Naive B cell (primary cell): ENCODE measurements at regions not wholly inside any gene's neighbourhood (a gene's known extent, or its start where the extent isn't known, plus 50 kb on each side); places are given as distances from the start of the nearest gene placed in this dataset.
A peak's percentile ranks its signal among the peaks of the same experiment; 100 is the strongest.

Source experiments
- ATAC-seq, 2 donors: fragments of 150-1000 bp; cut with Tn5 transposase; 2 replicates each; pipeline ENCODE4 v1.10.0; 2021; ENCODE audit warnings: low read depth in 2 of 2, mild to moderate bottlenecking in 2 of 2, moderate library complexity in 2 of 2
- DNase-seq: peaks from one replicate; pipeline ENCODE4 v3.0.0; 2022
- H3K27ac Mint-ChIP-seq, 6 donors: one replicate each; pipeline ENCODE4 v1.8.0; 2020 to 2022; ENCODE audit warnings: mild to moderate bottlenecking in 6 of 6, mixed read lengths in 6 of 6, moderate library complexity in 5 of 6, inconsistent platforms in 2 of 6
- H3K27me3 Mint-ChIP-seq, 3 donors: one replicate each; pipeline ENCODE4 v1.8.0; 2021 to 2022; ENCODE audit warnings: mixed read lengths in 3 of 3, mild to moderate bottlenecking in 1 of 3
- H3K36me3 Mint-ChIP-seq, 2 donors: one replicate each; pipeline ENCODE4 v1.8.0; 2020 to 2022; ENCODE audit warnings: mixed read lengths in 2 of 2, inconsistent platforms in 1 of 2, mild to moderate bottlenecking in 1 of 2
- H3K4me1 Mint-ChIP-seq, 3 donors: one replicate each; pipeline ENCODE4 v1.8.0; 2020 to 2022; ENCODE audit warnings: mixed read lengths in 3 of 3, inconsistent platforms in 1 of 3, mild to moderate bottlenecking in 1 of 3, moderate library complexity in 1 of 3
- H3K4me3 Mint-ChIP-seq, 8 donors: one replicate each; pipeline ENCODE4 v1.8.0; 2020 to 2022; ENCODE audit warnings: mild to moderate bottlenecking in 8 of 8, mixed read lengths in 8 of 8, moderate library complexity in 8 of 8, inconsistent platforms in 2 of 8
- H3K9me3 Mint-ChIP-seq, 7 donors: one replicate each; pipeline ENCODE4 v1.8.0; 2020 to 2022; ENCODE audit warnings: mixed read lengths in 7 of 7, mild to moderate bottlenecking in 5 of 7, inconsistent platforms in 2 of 7, moderate library complexity in 1 of 7

DNA sequence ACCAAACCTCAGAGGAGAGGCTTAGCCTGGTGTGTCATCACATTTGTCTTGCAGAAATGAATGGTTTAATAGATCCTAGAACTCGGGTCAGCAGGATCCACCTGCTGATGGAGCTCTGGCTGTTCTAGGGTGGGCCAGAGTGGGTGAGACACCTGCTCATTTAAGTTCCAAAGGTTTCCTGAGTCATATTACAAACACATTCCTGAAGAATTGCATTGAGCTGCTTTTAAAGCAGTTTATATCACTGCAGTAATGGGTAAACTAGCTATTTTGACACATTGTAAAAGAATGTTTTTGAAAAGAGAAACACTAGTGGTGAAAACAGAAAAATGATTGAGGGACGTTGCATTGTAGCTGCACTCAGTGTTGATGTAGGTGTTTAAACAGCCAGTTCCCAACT is 175.3 kb upstream of the TCF4 start:
- H3K36me3 Mint-ChIP-seq = no peaks in the 10 kb centered on the region
- H3K4me1 Mint-ChIP-seq = peaks cover 7 to 10% (median 9%) of the 10 kb centered on the region in 3 donors
- peaks cover 0 to 3% (median 0%) of the 10 kb centered on the region in 7 donors for H3K9me3 Mint-ChIP-seq
- no peaks in the 10 kb centered on the region for H3K27me3 Mint-ChIP-seq
- ATAC-seq (no peak), DNase-seq (no peak)
- H3K27ac Mint-ChIP-seq = peak overlapping the region in 1 of 6 donors; percentile 40
- no peak overlapping the region for H3K4me3 Mint-ChIP-seq

GRCh38 chr18:55762424-55762823 is 174.4 kb upstream of the TCF4 start:
- Mint-ChIP-seq H3K4me3 (no peak overlapping the region), H3K27ac (no peak overlapping the region), H3K36me3 (no peaks in the 10 kb centered on the region), H3K9me3 (peaks cover 0 to 3% (median 0%) of the 10 kb centered on the region in 7 donors), H3K4me1 (peaks cover 7 to 10% (median 9%) of the 10 kb centered on the region in 3 donors), H3K27me3 (no peaks in the 10 kb centered on the region)
- ATAC-seq (no peak), DNase-seq (no peak)

DNA sequence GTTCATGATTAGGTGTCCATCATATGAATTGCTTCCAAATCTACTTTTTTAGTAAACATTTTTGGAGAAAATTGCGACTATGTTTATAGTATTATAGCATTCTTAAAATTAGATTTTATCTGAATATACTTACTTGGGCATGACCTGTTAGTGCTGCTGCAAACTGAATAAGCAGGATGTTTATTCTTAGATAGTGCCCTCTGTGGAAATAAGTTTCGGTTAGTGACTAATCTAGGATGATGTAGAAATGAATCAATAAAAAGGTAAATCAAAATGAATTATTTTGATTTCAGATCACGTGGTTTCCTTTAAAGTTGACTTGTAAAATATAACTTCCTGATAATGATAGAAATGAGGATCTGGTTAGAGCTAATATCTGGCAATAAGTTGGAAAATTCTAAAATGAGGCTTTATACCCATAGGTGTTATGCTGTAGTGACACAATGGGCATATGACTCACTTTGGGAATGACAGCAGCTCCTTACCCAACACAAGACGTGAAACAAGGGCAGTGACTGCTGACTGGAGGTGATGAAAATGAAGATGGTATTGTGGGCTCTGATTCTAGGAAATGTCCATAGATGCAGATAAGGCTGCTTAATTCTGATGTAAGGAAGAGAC is 165.8 kb upstream of the TCF4 start:
- no peak overlapping the region for H3K4me3 Mint-ChIP-seq

DNA sequence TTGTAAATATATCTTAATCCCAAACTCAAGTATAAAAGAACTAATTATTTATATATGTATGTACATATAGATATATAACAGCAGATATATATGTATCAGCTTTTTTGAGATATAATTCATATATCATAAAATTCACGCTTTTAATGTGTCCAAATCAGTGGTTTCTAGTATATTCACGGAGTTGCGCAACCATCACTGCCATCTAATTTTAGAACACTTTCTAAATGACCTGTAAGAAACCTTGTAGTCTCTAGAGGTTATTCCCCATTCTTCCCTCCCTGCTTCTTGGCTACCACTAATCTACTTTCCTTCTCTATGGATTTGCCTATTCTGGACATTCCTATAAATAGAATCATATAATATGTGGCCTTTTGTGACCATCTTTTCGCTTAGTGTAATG is 163.5 kb upstream of the TCF4 start:
- no peak overlapping the region for H3K27ac Mint-ChIP-seq
- H3K36me3 Mint-ChIP-seq = no peaks in the 10 kb centered on the region
- no peaks in the 10 kb centered on the region for H3K4me1 Mint-ChIP-seq
- H3K4me3 Mint-ChIP-seq = no peak overlapping the region
- ATAC-seq = no peak
- DNase-seq = no peak
- H3K9me3 Mint-ChIP-seq = peaks cover 0 to 2% (median 0%) of the 10 kb centered on the region in 7 donors
- H3K27me3 Mint-ChIP-seq = peaks cover 0 to 8% (median 0%) of the 10 kb centered on the region in 3 donors

More for the DNA sequence above, 165.8 kb upstream of the TCF4 start:
- DNase-seq = no peak
- Mint-ChIP-seq H3K9me3 (peaks cover 0 to 9% (median 2%) of the 10 kb centered on the region in 7 donors), H3K27me3 (no peaks in the 10 kb centered on the region), H3K4me1 (no peaks in the 10 kb centered on the region), H3K27ac (no peak overlapping the region), H3K36me3 (no peaks in the 10 kb centered on the region)
- ATAC-seq = no peak

DNA sequence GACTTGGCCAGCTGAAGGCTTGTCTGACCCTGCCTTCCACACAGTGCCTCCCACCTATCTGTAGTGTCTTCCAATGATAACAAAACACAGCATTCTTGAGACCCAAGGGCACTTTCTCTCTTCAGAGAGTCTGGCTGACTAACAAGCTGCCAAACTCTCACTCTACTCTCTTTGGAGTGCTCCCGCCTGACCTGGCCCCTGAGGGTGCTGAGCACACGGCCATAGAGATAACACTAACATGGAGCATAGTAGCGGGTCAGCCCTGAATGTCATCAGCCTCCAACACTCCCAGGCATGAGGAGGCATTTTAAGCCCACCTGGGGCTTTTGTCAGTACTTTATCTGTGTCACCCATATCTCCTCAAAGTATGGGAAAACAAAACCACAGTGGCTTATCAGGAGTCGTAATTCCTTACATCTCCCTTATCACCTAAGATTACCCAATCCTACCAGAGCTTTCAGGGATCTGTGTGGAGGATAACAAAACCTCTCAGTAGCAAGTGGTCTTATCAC is 160.3 kb upstream of the TCF4 start:
- H3K4me1 Mint-ChIP-seq = no peaks in the 10 kb centered on the region
- no peak overlapping the region for H3K27ac Mint-ChIP-seq
- no peaks in the 10 kb centered on the region for H3K36me3 Mint-ChIP-seq
- H3K4me3 Mint-ChIP-seq = no peak overlapping the region
- no peak for DNase-seq
- no peak for ATAC-seq
- peaks cover 0 to 8% (median 0%) of the 10 kb centered on the region in 3 donors for H3K27me3 Mint-ChIP-seq
- peaks cover 0 to 2% (median 0%) of the 10 kb centered on the region in 7 donors for H3K9me3 Mint-ChIP-seq

DNA sequence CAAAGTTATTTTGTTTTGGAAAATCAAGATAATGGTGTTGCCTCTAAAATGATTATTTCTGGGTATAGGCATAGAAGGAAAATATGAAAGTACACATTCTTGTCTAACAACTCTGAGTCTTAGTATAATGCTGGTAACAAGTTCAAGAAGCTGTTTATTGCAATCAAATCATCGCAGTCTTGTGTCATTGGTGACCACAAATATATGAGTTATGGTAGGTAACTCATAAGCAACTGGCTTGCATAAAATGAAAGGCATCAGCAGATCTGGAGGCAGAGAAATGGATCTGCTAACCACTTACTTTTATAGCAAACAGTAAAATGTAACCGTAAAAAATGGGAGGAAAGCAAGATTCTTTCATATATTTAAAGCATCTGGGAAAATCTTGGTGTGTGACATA is 156.2 kb upstream of the TCF4 start:
- Mint-ChIP-seq H3K4me3 (no peak overlapping the region), H3K4me1 (no peaks in the 10 kb centered on the region), H3K9me3 (no peaks in the 10 kb centered on the region), H3K27ac (no peak overlapping the region), H3K36me3 (peaks cover 0 to 5% of the 10 kb centered on the region in 2 donors), H3K27me3 (peaks cover 0 to 8% (median 0%) of the 10 kb centered on the region in 3 donors)
- DNase-seq (no peak), ATAC-seq (no peak)

GRCh38 chr18:55743736-55744135 is 155.7 kb upstream of the TCF4 start:
- Mint-ChIP-seq H3K36me3 (peaks cover 0 to 5% of the 10 kb centered on the region in 2 donors), H3K27me3 (peaks cover 0 to 8% (median 0%) of the 10 kb centered on the region in 3 donors), H3K9me3 (no peaks in the 10 kb centered on the region), H3K4me1 (no peaks in the 10 kb centered on the region), H3K27ac (no peak overlapping the region), H3K4me3 (no peak overlapping the region)
- ATAC-seq (no peak), DNase-seq (no peak)

GRCh38 chr18:55743133-55743532 is 155.1 kb upstream of the TCF4 start:
- ATAC-seq (no peak), DNase-seq (no peak)
- H3K9me3 Mint-ChIP-seq = no peaks in the 10 kb centered on the region
- H3K4me3 Mint-ChIP-seq = no peak overlapping the region
- peaks cover 0 to 5% of the 10 kb centered on the region in 2 donors for H3K36me3 Mint-ChIP-seq
- peaks cover 0 to 3% (median 1%) of the 10 kb centered on the region in 3 donors for H3K27me3 Mint-ChIP-seq
- H3K4me1 Mint-ChIP-seq = no peaks in the 10 kb centered on the region
- H3K27ac Mint-ChIP-seq = no peak overlapping the region

DNA sequence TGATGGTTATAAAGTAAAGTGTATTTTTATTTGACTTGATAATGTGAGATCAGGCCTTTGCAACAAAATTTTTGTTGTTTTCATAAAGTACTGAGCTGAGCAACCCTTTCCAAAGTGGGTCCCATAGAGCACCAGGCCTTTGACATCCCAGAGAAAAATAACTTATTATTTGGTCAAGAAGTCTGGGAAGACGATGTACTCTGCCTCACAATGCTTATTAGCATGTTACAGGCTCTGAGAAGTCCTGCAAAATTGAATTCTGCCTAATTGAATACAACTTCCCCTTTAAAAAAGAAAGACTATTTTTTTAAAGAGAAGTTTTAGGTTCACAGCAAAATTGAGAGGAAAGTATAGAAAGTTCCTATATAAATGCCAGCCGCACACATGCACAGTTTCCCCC is 151.5 kb upstream of the TCF4 start:
- H3K36me3 Mint-ChIP-seq = peaks cover 0 to 5% of the 10 kb centered on the region in 2 donors
- DNase-seq = no peak
- H3K4me3 Mint-ChIP-seq = no peak overlapping the region
- H3K27me3 Mint-ChIP-seq = peaks cover 0 to 5% (median 0%) of the 10 kb centered on the region in 3 donors
- ATAC-seq = no peak
- no peaks in the 10 kb centered on the region for H3K9me3 Mint-ChIP-seq
- no peaks in the 10 kb centered on the region for H3K4me1 Mint-ChIP-seq
- no peak overlapping the region for H3K27ac Mint-ChIP-seq

DNA sequence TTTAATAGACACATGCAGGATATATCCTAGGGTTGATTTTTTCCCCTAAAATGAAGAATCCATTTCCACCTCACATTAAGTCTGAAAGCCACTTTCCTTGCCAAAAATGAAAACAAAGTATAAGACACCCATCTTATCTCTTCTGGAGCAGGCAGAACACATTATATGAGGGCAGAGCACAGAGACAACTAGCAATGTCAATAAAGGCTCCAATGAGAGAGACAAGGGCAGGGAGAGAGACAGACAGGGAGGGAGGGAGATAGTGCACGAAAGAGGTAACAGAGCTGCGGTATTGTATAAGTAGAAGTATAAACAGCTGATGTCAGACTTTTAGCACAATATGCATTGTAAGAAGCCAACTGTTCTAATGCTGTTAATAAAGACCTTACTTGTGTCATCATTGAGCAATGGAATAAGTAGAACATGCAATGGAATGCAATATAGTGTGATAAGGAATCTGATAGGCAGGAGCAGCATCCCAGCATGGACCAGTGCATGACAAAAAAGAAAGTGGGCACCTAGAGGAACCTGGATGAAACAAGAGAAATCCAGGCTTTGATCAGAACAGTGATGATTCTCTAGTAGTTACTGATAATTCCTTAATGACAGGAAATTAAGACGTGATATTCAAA is 150.6 kb upstream of the TCF4 start:
- Mint-ChIP-seq H3K9me3 (no peaks in the 10 kb centered on the region), H3K27me3 (peaks cover 0 to 5% (median 0%) of the 10 kb centered on the region in 3 donors), H3K4me1 (no peaks in the 10 kb centered on the region), H3K36me3 (peaks cover 0 to 5% of the 10 kb centered on the region in 2 donors), H3K27ac (peak overlapping the region in 1 of 6 donors; percentile 1), H3K4me3 (no peak overlapping the region)
- ATAC-seq (no peak), DNase-seq (no peak)

DNA sequence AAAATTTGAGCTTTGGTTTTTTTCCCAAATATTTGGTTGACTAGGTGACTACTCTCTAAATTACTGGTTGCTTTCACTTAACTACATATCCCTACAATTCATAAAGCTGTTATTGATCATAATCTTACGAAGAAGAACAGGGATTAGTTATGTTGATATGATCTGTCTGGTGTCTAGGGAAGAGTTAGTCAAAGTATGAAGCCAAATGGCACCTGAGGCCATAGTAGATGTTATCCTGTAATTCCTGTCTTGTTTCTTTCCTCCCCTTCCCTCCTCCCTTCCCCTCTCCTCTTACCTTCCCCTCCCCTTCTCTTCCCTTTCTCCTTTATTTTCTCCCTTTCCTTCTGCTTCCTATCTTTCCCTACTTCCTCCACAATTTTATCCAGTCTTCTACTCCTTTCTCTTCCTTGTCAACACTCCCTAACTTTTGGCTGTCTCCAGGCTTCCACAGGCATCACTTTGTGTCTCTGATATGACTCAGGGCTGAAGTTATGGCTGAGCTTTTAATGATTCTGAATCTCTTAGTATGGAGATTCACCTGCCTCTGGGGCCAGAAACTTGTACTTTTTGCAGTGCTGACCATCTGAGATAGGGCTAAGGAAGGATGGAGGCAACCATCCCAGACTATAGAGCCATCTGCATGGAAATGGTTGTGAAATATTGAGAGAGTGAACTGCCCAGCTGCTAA is 149.9 kb upstream of the TCF4 start:
- no peak for DNase-seq
- H3K27me3 Mint-ChIP-seq = peaks cover 0 to 5% (median 0%) of the 10 kb centered on the region in 3 donors
- no peaks in the 10 kb centered on the region for H3K4me1 Mint-ChIP-seq
- ATAC-seq = no peak
- H3K9me3 Mint-ChIP-seq = peaks cover 0 to 2% (median 0%) of the 10 kb centered on the region in 7 donors
- peaks cover 0 to 5% of the 10 kb centered on the region in 2 donors for H3K36me3 Mint-ChIP-seq
- H3K4me3 Mint-ChIP-seq = no peak overlapping the region
- no peak overlapping the region for H3K27ac Mint-ChIP-seq

GRCh38 chr18:55737266-55737665 is 149.3 kb upstream of the TCF4 start:
- Mint-ChIP-seq H3K4me3 (no peak overlapping the region), H3K27ac (no peak overlapping the region)

DNA sequence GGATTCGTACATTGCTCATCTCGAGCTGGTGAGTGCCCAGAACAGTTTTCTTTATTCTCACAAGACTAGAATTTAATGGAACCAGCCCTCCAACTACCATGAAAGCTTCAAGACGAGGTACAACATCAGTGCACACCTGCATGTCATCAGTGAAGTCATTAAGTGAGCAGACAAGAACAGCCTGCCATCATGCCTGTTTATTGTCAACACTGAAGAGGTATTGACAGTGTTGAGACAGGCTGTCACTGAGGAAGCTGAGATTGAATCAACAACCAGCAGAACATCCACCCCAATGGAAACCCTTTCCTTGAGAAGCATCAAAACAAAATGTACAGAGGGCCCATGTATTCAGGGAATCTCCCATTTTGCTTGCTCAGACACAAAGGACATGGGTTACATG is 148.0 kb upstream of the TCF4 start:
- Mint-ChIP-seq H3K36me3 (no peaks in the 10 kb centered on the region), H3K4me3 (no peak overlapping the region), H3K27ac (no peak overlapping the region), H3K4me1 (no peaks in the 10 kb centered on the region), H3K9me3 (peaks cover 0 to 2% (median 0%) of the 10 kb centered on the region in 7 donors), H3K27me3 (peaks cover 0 to 5% (median 0%) of the 10 kb centered on the region in 3 donors)
- DNase-seq = no peak
- no peak for ATAC-seq

More at GRCh38 chr18:55737266-55737665, 149.3 kb upstream of the TCF4 start:
- no peak for ATAC-seq
- peaks cover 0 to 5% (median 0%) of the 10 kb centered on the region in 3 donors for H3K27me3 Mint-ChIP-seq
- peaks cover 0 to 5% of the 10 kb centered on the region in 2 donors for H3K36me3 Mint-ChIP-seq
- H3K9me3 Mint-ChIP-seq = peaks cover 0 to 2% (median 0%) of the 10 kb centered on the region in 7 donors
- DNase-seq = no peak
- H3K4me1 Mint-ChIP-seq = no peaks in the 10 kb centered on the region
